WERI-Rb-1 (cell line): ENCODE measurements at regions not wholly inside any gene's neighbourhood (a gene's known extent, or its start where the extent isn't known, plus 50 kb on each side); places are given as distances from the start of the nearest gene placed in this dataset.

Experiments used
- DNase-seq: peaks from one replicate; pipeline ENCODE4 v3.0.0-alpha.2; 2020
- H3K27ac ChIP-seq: fragments of 250-450 bp; sonication (Bioruptor Pico); 2 replicates; pipeline ENCODE4 v1.5.1; 2020; ENCODE audit warnings: mild to moderate bottlenecking, moderate library complexity
- H3K27me3 ChIP-seq: fragments of 250-450 bp; sonication (Bioruptor Pico); 2 replicates; pipeline ENCODE4 v1.5.1; 2021; ENCODE audit warnings: mild to moderate bottlenecking, low read depth, moderate library complexity; ENCODE audit not compliant: insufficient read depth, severe bottlenecking
- H3K36me3 ChIP-seq: fragments of 250-450 bp; sonication (Bioruptor Pico); 2 replicates; pipeline ENCODE4 v1.5.1; 2020; ENCODE audit warnings: mild to moderate bottlenecking, moderate library complexity
- H3K4me3 ChIP-seq: 2 replicates; pipeline ENCODE4 v1.5.1; 2011; ENCODE audit warnings: low read depth, mild to moderate bottlenecking, control low read depth, low read length
- H3K9me3 ChIP-seq: fragments of 250-450 bp; sonication (Bioruptor Pico); 2 replicates; pipeline ENCODE4 v1.5.1; 2021; ENCODE audit warnings: mild to moderate bottlenecking, moderate library complexity; ENCODE audit not compliant: severe bottlenecking
- CTCF ChIP-seq: IDR thresholded peaks from 2 replicates; pipeline ENCODE4 v1.5.1; 2011; ENCODE audit warnings: low read depth, mild to moderate bottlenecking, control low read depth, inconsistent platforms, low read length

GRCh38 chr2:239640676-239641578, 240.1 kb upstream of the HDAC4 start:
- H3K4me3 ChIP-seq, result no peak overlapping the region
- no peak for DNase-seq
- peaks cover 65% of the 10 kb centered on the region for H3K27me3 ChIP-seq
- H3K36me3 ChIP-seq, result no peaks in the 10 kb centered on the region
- H3K27ac ChIP-seq, result no peak overlapping the region
- H3K9me3 ChIP-seq, result no peaks in the 10 kb centered on the region
- no peak for TF ChIP-seq CTCF

GRCh38 chr2:239640210-239640609, 239.4 kb upstream of the HDAC4 start:
- DNase-seq, result no peak
- no peak overlapping the region for H3K4me3 ChIP-seq
- no peaks in the 10 kb centered on the region for H3K9me3 ChIP-seq
- peaks cover 62% of the 10 kb centered on the region for H3K27me3 ChIP-seq
- H3K36me3 ChIP-seq, result no peaks in the 10 kb centered on the region
- H3K27ac ChIP-seq, result no peak overlapping the region
- no peak for TF ChIP-seq CTCF

GRCh38 chr2:239639421-239640185, 238.8 kb upstream of the HDAC4 start:
- H3K4me3 ChIP-seq, result no peak overlapping the region
- no peak overlapping the region for H3K27ac ChIP-seq
- TF ChIP-seq CTCF, result no peak
- H3K27me3 ChIP-seq, result peaks cover 67% of the 10 kb centered on the region
- no peaks in the 10 kb centered on the region for H3K36me3 ChIP-seq
- DNase-seq, result no peak
- no peaks in the 10 kb centered on the region for H3K9me3 ChIP-seq

DNA sequence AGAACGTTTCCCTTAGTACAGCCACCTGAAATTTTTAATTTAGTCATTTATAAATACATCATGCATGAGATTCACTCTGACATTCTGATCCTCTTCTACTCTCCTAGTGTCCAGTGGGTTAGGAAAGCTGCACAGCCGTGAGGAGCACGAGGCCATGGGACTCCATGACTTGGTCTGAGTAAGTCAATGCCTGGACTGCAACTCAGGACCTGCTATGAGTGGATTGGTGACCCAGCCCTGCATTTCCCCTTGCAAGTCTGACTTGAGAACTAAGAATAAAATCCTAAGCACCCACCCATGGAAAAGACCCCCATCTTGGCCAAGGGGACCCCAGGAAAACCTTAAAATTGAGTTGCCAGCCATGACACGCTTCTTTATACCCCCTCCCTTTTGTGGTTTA, 237.6 kb upstream of the HDAC4 start:
- Histone ChIP-seq H3K27ac (no peak overlapping the region), H3K36me3 (no peaks in the 10 kb centered on the region), H3K9me3 (no peaks in the 10 kb centered on the region), H3K27me3 (peaks cover 72% of the 10 kb centered on the region), H3K4me3 (no peak overlapping the region)
- no peak for DNase-seq
- TF ChIP-seq CTCF, result no peak

GRCh38 chr2:239636808-239637207, 236.0 kb upstream of the HDAC4 start:
- Histone ChIP-seq H3K27ac (no peak overlapping the region), H3K9me3 (no peaks in the 10 kb centered on the region), H3K36me3 (no peaks in the 10 kb centered on the region), H3K27me3 (peaks cover 83% of the 10 kb centered on the region), H3K4me3 (no peak overlapping the region)
- no peak for TF ChIP-seq CTCF
- no peak for DNase-seq
